GM12891 (cell line): ENCODE measurements at regions not wholly inside any gene's neighbourhood (a gene's known extent, or its start where the extent isn't known, plus 50 kb on each side); places are given as distances from the start of the nearest gene placed in this dataset.

Experiments used
- PAX5 ChIP-seq: IDR thresholded peaks from 2 replicates; pipeline ENCODE4 v1.6.1; 2011; ENCODE audit warnings: low read length, moderate library complexity, mild to moderate bottlenecking; ENCODE audit not compliant: insufficient read depth, severe bottlenecking
- POLR2A ChIP-seq: IDR thresholded peaks from 2 replicates; pipeline ENCODE4 v1.6.1; 2011; ENCODE audit warnings: low read depth, low read length, control low read depth
- POLR2AphosphoS5 ChIP-seq: IDR thresholded peaks from 2 replicates; pipeline ENCODE4 v1.6.1; 2011; ENCODE audit warnings: low read depth, low read length, control low read depth
- POU2F2 ChIP-seq: IDR thresholded peaks from 2 replicates; pipeline ENCODE4 v1.6.1; 2011; ENCODE audit warnings: low read depth, mild to moderate bottlenecking, control low read depth, low read length, moderate library complexity
- SPI1 ChIP-seq: IDR thresholded peaks from 2 replicates; pipeline ENCODE4 v1.6.1; 2011; ENCODE audit warnings: low read depth, low read length, control low read depth
- TAF1 ChIP-seq: IDR thresholded peaks from 2 replicates; pipeline ENCODE4 v1.6.1; 2011; ENCODE audit warnings: low read depth, low read length, control low read depth

DNA sequence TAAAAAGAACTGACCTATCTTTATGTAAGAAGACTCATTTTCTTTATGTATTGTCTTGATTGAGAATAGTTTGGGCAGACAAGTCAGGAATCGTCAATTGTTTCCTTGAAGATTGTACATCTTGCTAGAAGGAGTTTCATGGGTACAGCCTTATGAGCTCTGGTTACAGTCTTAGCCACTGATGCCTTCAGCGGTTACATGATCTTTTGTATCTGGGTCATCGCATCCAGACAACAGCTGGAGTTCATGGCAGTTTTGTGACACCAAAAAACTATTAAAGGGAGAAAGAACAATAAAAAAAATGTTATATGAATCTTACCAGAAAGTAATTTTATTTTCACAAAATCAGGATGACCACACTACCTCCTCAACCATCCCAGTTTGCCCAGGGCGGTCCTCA is 520.5 kb upstream of the CDH7 start:
- no peak for TF ChIP-seq POLR2AphosphoS5
- TF ChIP-seq POLR2A: no peak
- no peak for TF ChIP-seq TAF1
- no peak for TF ChIP-seq POU2F2
- TF ChIP-seq PAX5: no peak
- no peak for TF ChIP-seq SPI1
